C4-2B (cell line): ENCODE measurements at regions not wholly inside any gene's neighbourhood (a gene's known extent, or its start where the extent isn't known, plus 50 kb on each side); places are given as distances from the start of the nearest gene placed in this dataset.
"Not testable (repeated sequence)": the region's sequence is repeated elsewhere in the genome, so short reads cannot be mapped to it uniquely, and the experiment has no call there.

ENCODE experiments used
- H3K27ac ChIP-seq: fragments of 450-650 bp; 2 replicates; pipeline ENCODE4 v1.5.1; 2017
- ZFX ChIP-seq: fragments of 450-650 bp; IDR thresholded peaks from 2 replicates; pipeline ENCODE4 v1.6.1; 2017
- TF ChIP-seq, protein P1 (sequence below): fragments of 450-650 bp; conservative IDR thresholded peaks from 2 replicates; pipeline ENCODE4 v1.5.1; 2017; ENCODE audit warnings: mild to moderate bottlenecking

DNA sequence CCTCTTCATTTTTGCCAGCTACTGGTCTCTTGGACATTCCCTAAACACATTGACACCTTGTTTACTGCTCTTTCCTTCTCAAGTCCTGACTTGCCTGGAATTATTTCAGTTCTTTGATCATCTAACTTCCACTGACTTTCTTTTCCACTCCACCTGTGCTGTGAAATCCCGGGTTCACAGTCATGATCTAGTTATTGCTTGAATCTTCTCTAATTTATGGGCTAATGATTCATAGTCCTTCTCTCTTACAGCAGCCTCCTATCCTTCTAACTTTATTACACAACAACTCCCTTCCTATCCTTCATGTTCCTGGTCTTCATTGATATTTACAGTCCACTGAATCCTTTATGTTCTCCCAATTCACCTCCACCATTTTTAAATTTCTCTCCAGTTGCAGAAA lies 260.1 kb downstream of the C12orf75 start:
- no peak overlapping the region for H3K27ac ChIP-seq
- TF ChIP-seq, protein P1, sequence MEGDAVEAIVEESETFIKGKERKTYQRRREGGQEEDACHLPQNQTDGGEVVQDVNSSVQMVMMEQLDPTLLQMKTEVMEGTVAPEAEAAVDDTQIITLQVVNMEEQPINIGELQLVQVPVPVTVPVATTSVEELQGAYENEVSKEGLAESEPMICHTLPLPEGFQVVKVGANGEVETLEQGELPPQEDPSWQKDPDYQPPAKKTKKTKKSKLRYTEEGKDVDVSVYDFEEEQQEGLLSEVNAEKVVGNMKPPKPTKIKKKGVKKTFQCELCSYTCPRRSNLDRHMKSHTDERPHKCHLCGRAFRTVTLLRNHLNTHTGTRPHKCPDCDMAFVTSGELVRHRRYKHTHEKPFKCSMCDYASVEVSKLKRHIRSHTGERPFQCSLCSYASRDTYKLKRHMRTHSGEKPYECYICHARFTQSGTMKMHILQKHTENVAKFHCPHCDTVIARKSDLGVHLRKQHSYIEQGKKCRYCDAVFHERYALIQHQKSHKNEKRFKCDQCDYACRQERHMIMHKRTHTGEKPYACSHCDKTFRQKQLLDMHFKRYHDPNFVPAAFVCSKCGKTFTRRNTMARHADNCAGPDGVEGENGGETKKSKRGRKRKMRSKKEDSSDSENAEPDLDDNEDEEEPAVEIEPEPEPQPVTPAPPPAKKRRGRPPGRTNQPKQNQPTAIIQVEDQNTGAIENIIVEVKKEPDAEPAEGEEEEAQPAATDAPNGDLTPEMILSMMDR: no peak
- TF ChIP-seq ZFX: no peak

DNA sequence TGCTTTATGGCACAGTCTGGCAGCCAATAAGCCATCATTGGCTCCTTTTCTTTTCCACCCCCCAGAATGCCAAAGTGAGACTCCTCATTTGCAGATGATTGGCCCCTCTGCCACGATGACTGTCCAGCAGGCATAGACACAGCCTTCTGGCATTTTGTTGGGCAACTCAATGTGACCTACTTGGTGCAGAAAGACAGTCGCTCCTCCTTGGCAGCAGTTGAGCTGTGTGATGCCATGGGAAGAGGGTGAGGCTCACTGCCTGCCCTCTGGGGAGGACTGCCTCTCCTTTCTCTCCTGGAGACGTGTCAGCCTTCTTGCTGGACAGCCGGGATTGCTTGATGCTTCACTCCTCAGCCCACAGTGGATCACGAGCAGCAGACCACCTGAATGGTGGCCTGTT lies 264.9 kb downstream of the C12orf75 start:
- TF ChIP-seq, protein P1: no peak
- TF ChIP-seq ZFX: no peak
- no peak overlapping the region for H3K27ac ChIP-seq

DNA sequence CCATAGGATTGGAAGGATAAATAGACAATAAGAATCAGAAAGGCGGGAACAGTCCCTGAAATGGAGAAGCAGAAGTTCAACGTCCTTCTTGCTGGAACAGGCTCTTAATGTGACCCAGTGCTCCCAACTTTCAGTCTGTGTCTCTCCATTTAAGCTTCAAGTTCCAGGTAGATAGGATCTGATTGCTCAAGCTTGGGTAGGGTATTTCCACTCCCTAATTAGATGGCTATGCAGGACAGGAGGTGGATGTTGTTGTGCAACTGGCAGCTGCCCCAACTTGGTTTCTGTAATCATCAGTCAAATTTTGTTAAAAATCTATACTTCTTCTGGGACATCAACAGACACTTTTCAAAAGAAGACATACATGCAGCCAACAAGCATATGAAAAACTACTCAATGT lies 266.2 kb downstream of the C12orf75 start:
- TF ChIP-seq, protein P1: no peak
- TF ChIP-seq ZFX: no peak
- no peak overlapping the region for H3K27ac ChIP-seq

DNA sequence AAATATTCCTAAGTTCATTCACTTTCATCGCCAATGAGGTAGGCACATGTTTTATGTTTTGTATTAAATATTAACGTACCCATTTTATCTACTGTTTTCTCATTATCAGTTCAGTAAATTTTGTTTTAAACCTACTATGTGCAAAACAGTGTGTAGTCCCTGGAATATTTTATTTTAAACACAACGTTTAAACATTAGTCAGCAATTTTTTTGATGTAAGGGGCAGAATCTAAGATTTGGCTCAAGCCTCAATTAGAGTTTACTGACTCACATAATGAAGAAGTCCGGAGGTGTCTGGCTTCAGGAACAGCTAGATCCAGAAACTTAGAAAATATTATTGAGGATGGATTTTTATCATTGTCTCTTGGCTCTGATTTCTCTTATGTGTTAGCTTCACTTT lies 267.5 kb downstream of the C12orf75 start:
- H3K27ac ChIP-seq: no peak overlapping the region
- TF ChIP-seq, protein P1: no peak
- no peak for TF ChIP-seq ZFX

DNA sequence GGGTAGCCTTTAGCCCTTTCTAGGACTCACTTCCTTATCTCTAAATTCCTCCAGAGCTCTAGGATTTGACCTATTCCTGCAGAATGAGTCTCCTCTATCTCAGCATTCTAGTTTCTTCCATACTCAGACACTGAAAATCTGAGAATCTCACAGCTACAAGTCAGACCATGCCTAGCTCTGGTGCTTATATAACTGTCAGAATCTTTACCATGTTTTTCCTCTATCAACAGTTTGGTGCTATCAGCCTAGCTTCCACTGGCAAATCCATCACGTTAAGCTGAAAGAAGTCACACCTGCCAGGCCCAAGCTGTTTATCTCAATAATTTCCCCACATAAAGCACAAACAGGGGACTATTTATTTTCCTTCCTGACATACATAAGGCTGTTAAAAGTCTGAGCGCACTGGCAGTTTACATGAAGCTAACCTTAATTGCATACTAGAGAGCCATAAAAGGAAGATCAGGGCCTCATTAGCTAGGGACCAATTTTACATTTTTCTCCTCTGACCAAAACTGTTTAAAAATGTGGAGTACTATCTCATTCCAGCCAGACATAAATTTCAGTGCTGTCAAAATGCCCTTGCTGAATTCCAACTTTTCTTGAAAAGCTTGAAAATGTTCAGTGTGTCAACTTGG lies 270.5 kb downstream of the C12orf75 start:
- no peak for TF ChIP-seq ZFX
- TF ChIP-seq, protein P1: no peak
- no peak overlapping the region for H3K27ac ChIP-seq

DNA sequence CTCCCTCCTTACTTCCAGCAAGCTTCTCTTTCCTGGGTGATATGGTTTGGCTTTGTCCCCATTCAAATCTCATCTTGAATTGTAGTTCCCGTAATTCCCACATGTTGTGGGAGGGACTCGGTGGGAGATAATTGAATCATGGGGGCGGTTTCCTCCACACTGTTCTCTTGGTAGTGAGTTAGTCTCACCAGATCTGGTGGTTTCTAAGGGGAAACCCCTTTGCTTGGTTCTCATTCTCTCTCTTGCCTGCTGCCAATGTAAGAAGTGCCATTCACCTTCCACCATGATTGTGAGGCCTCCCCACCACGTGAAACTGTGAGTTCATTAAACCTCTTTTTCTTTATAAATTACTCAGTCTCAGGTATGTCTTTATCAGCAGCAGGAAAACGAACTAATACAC lies 271.8 kb downstream of the C12orf75 start:
- H3K27ac ChIP-seq: not testable (repeated sequence)

DNA sequence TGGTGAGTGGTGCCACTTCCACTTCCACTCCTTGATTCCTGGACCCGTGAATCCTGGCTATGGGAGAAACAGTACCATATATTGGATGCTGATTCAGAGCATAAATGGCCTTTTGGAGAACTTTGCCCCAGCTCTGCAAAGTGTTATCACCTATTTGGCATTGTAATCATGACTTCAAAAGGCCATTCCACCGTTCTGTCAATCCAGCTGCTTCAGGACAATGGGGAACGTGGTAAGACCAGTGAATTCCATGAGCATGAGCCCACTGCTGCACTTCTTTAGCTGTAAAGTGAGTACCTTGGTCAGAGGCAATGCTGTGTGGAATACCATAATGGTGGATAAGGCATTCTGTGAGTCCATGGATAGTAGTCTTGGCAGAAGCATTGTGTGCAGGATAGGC lies 273.8 kb downstream of the C12orf75 start:
- H3K27ac ChIP-seq: not testable (repeated sequence)

DNA sequence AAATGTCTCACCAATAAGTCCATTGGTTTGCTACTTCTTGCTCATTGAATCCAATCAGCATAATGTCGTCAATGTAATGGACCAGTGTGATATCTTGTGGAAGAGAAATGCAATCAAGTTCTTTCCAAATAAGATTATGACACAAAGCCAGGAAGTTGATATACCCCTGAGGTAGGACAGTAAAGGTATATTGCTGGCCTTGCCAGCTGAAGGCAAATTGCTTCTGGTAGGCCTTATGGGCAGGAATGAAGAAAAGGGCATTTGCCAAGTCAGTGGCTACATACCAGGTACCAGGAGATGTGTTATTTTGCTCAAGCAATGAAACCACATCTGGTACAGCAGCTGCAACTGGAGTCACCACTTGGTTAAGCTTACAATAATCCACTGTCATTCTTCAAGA lies 276.1 kb downstream of the C12orf75 start:
- H3K27ac ChIP-seq: not testable (repeated sequence)

DNA sequence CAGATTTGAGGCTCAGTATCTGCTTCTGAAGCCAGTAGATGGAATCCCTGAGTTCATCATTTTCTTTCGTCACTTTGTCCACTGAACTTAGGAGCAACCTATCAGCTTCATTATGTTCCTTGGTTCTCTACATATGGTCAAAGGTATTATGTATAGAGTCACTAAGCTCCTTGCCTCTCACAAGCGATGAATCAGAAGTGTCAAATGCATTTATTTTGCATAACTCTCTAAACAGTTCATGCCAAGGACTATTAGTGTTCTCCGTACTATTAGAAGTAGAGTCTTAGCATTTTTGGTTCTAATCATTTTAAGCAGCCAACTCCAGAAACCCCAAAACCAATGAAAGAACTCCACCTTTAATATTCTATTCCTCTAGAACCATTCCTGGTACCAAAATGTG lies 278.5 kb downstream of the C12orf75 start:
- not testable (repeated sequence) for H3K27ac ChIP-seq

DNA sequence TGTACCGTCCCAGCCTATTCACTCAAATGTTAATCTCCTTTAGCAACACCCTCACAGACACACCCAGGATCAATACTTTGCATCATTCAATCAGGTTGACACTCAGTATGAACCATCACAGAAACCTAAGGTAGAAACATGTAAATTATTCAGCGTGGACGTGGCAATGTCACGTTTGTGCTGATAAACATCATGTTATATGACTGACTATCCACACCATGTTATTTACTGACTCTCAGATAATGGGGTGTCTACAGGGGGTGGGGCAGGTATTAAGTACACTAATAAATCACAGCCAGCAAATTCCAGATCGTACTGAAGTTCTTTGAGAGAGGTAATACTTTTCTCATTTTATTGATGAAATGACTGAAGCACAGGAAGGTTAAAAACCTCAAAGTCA lies 280.0 kb downstream of the C12orf75 start:
- TF ChIP-seq, protein P1: no peak
- no peak for TF ChIP-seq ZFX
- no peak overlapping the region for H3K27ac ChIP-seq
